CD4-positive, alpha-beta T cell treated with Interleukin-6 at 100 ng/mL for 8 hours (primary cell): ENCODE measurements at regions not wholly inside any gene's neighbourhood (a gene's known extent, or its start where the extent isn't known, plus 50 kb on each side); places are given as distances from the start of the nearest gene placed in this dataset.

ENCODE experiments used
- DNase-seq: peaks from one replicate; pipeline ENCODE4 v3.0.0-alpha.2; 2020; ENCODE audit warnings: mixed read lengths, low spot score

DNA sequence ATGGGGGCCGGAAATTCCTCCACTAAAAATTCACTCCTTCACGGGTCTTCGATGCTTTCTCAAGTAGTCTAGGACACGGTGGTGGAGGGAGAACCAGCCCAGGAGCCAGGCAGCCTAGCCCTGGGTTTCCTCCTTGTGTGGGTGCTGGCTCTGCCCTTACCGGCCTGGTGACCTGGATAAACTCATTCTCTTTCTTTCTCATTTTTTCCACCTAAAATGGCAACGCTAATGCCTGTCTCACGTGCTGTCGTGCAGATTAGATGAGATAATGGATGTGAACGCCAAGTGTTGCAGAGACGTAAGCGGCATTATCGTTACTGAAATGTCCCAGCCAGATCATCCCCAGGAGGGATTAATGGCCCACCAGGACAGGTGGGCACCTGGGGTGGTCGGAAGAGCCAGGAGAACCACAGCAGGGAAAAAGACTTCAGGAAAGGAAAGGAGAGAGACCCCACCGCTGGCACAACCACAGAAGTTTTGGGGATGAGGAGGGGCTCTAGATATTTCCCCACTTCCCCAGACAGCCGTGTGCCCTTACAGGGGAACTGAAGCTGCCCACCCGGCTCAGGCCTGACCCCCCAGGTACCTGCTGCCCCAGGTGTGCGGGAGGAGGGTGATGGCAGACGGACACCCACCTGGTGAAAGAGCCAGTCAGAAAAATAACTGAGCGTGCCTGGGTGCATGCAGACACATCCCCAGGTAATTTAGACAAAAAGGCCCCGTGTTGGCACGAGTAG lies 100.8 kb upstream of the ASAP2 start:
- no peak for DNase-seq

DNA sequence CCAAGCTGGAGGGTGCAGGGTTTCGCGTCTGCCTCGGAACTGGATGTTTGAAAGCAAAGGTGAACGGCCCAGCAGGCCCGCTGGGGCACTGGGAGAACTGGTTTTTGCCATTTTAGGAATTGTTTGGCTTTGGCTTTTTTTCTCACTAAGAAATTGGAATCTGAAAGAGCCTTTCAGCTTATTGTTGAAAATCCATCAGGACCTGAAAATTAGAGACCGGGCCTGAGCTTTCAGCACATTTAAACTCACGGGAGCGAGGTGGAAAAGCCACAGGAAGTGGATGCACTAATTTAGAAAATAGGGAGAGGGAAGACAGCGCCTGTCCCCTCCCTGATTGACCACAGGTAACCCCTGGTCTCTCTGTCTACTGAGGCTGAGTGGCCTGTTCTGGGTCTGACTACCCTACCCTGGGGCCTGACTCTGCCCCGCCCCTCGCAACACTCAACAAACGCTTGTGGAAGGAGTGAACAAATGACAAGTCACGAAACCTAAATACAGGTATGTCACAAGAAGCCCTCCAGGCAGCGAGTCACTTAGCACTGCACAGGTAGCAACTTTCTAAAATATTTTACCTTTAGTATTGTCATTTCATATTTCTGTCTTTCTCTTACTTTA lies 100.3 kb upstream of the MBOAT2 start:
- DNase-seq, result no peak

- no peak for DNase-seq
Observed at GRCh38 chr2:9102861-9103662, 99.6 kb upstream of the MBOAT2 start.

DNA sequence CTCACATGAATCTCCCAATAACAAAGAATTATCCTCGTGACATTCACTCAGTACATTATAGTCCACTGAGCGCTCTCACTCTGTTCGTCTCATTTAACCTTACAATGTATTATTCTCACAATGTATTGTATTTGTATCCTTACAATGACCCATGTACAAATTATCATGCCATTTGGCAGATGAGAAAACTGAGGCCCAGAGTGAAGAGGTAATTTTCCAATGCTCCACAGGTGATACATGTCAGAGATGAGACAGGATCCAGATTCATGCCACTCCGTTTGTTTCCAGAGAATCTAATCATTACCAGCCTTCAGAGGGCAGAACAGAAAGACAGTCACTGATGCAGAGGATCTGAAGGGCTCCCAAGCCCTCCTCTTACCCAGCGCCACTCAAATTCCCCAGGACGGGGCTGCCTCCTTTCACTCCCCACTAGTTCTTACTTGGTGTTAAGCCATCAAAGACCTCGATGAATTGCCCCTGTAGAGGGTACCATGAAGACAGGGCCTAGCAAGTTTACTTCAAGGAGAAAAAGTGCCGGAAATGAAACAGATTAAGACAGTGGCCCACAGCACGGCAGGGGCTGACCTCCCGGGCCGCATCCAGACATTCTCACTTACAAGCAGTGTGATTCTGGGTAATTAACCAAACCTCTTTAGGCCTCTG lies 98.4 kb upstream of the MBOAT2 start:
- no peak for DNase-seq

DNA sequence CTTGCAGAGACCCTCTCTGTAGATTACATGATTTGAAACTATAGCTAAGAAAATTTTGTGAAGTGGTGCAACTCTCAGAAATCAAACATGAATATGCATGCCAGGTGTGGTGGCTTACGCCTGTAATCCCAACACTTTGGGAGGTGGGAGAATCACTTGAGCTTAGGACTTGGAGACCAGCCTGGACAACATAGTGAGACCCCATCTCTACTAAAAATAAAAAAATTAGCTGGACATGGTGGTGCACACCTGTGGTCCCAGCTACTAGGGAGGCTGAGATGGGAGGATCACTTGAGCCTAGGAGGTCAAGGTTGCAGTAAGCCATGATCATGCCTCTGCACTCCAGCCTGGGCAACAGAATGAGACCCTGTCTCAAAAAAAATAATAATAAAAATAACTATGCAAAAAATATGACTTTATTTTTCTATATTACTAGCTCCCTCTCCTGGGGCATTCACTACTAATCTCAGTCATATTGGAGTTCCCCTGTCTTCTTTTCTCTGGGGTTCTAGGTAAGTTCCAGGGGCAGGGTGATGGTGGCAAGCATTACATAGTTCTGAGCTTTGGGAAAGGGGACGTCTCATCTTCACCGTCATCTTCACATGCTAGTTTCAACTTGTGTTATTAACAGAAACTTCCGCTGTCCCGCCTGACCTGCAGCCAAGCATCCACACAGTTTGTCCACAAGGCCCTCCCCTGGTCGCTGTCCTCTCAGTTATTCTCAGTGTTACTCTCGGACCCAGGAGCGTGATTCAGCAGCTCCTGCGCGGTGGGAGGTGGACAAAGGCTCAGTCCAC lies 96.8 kb upstream of the MBOAT2 start:
- no peak for DNase-seq

GRCh38 chr2:9099341-9099751 lies 95.9 kb upstream of the MBOAT2 start:
- no peak for DNase-seq

DNA sequence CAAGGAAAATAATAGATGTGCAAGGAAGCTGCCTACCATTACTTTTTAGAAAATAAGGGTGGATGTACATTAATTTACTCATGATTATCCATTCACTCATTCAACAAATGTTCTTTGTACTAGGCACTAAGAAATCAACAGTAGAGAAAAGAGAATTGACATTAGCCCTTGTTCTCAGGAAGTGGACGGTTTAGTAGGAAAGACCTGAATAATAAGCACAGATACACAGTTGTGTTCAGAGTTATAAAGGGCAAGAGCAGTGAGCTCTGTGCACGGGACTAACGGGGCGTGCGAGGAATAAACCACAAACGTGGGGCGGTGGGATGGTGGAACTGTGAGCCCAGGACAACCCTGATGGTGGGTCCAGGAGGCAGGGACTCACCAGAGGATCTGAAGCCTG lies 94.4 kb upstream of the MBOAT2 start:
- no peak for DNase-seq

DNA sequence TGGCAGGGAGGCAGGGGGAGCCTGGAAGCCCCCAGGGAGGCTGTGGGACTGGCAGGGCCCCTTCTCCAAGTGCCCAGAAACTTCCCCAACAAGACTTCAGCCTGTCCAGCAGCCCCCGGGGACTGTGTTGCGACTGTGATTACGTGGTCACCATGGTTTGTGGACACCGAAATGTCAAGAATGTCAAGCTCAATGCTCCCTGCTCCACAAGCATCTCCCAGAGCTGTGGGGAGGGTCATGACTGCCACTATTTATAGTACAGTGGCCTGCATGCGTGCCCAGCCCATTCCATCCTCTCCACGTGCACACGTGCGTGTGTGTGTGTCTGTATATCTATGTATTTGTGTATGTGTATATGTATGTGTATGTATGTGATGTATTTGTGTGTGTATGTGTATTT lies 93.8 kb upstream of the MBOAT2 start:
- DNase-seq, result no peak

GRCh38 chr2:9096761-9097160 lies 93.3 kb upstream of the MBOAT2 start:
- DNase-seq, result no peak

DNA sequence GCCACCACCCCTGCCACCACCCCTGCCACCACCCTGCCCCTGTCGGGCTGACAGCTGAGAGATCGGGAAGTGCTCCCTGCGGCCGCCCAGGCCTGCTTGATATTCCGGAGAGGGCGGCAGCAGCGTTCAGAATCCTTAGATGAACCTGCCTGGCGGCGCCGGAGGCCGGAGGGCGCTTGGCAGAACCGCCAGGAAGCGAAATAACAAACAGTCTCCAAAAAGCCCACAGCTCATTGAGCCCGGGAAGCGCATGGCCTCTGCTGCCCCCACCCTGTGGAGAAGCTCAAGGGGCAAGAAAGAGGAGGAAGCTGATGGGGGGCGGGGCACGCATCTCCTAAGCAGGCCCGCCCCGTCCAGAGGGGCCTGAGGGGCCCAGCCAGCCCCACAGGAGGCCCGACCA lies 92.2 kb upstream of the MBOAT2 start:
- DNase-seq, result no peak

DNA sequence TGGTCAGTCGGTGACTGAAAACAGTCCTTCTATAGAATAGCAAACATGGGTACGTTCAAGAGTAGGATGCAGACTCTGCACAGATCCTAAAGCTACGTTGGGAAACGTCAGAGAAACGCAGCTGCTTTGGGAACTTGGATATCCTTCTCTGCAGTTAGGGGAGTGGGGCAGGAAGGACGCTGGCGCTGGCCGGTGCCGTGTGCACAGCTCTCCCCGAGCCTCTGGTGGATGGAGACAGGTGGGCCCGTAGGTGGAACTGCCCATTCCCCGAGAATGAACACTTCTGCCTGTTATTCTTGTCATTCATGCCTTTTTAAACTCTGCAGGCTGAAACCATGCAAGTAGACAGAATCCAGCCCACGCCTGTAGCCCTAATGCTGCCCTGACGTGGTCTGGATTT lies 91.7 kb upstream of the MBOAT2 start:
- DNase-seq, result no peak

- no peak for DNase-seq
Observed at GRCh38 chr2:9094117-9094516, 90.6 kb upstream of the MBOAT2 start.

DNA sequence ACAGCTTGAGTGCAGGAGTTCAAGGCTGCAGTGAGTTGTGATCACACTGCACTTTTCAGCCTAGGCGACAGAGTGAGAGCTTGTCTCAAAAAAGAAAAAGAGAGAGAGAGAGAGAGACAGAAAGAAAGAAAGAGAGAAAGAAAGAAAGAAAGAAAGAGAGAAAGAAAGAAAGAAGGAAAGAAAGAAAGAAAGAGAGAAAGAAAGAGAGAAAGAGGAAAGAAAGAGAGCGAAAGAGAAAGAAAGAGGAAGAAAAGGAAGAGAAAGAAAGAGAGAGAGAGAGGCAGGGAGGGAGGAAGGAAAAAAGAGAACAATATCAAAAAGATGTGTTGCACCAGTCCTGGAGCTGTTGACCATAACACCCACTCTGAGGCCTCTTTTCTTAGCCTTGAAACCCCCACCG lies 89.8 kb upstream of the MBOAT2 start:
- no peak for DNase-seq

- no peak for DNase-seq
Observed at GRCh38 chr2:9092383-9093282, 89.1 kb upstream of the MBOAT2 start.

DNA sequence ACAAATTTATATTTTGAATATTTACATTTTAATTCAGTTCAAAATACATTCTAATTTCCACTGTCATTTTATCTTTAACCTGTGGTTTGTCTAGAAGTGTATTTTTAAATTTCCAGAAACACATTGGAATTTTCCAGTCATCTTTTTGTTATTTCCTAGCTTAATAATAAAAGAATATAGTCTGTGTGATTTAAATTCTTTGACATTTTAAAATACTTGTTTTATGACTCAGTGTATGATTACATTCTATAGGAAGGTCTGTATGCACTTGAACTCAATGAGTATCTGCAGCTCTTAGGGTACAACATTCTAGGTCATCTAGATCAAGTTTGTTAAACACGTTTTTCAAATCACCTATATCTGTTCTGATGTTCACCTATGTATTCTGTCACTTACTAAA lies 88.3 kb upstream of the MBOAT2 start:
- no peak for DNase-seq

DNA sequence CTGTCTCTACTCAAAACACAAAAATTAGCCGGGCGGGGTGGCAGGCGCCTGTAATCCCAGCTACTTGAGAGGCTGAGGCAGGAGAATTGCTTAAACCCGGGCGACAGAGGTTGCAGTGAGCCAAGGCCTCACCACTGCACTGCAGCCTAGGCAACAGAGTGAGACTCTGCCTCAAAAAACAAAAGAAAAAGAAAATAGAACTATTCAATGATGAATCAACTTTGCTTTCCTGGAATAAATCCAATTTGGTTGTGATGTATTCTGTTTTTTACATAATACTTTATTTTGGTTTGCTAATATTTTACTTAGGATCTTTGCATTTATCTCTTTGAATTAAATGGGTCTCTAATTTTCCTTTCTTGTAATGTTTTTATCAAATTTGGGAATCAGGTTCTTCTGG lies 86.3 kb upstream of the MBOAT2 start:
- no peak for DNase-seq

- no peak for DNase-seq
Observed at GRCh38 chr2:9087121-9087681, 83.7 kb upstream of the MBOAT2 start.

DNA sequence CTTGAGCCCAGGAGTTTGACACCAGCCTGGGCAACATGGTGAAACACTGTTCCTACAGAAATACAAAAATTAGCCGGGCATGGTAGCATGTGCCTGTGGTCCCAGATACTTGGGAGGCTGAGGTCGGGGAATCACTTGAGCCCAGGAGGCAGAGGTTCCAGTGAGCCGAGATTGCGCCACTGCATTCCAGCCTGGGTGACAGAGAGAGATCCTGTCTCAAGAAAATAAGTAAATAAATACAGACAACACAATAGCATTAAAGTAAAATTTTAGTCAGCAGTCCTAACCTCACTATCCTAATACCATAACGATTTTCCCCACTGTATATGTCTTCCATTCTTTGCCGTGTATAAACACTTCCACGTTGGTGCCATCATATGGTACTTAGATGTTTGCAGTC lies 83.0 kb upstream of the MBOAT2 start:
- DNase-seq, result no peak

DNA sequence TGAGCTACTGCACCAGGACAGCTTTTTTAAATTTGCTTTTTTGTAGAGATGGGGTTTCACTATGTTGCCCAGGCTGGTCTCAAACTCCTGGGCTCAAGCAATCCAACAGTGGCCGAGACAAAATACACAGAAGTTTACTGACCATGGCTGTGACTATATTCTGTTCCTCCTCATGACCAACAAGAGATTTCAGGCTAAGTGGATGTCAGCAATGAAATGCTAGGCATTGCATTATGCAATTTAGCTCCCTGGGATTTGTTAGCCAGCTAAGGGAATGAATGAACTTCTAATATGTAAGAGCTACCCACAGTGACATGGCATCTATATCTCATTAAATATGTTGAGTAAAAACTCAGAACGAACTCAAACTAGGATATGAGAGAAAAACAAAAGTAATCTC lies 81.9 kb upstream of the MBOAT2 start:
- no peak for DNase-seq

- DNase-seq, result no peak
Observed at GRCh38 chr2:9083287-9083686, 79.8 kb upstream of the MBOAT2 start.

DNA sequence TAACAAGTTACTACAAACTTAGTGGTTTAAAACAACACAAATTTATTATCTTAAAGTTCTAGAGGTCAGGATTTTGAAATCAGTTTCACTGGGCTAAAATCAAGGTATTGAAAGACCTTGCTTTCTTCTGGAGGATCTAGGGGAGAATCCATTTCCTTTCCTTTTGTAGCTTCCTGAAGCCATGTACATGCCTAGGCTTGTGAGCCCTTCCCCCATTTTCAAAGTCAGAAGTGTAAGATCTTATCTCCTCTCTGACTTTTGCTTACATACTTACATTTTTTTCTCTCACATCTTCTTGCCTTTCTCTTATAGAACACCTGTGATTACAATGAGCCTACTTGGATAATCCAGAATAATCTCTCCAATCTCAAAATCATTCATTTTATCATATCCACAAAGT lies 78.7 kb upstream of the MBOAT2 start:
- no peak for DNase-seq
